ENCODE measurements at regions not wholly inside any gene's neighbourhood (a gene's known extent, or its start where the extent isn't known, plus 50 kb on each side); places are given as distances from the start of the nearest gene placed in this dataset.
"Not testable (repeated sequence)": the region's sequence is repeated elsewhere in the genome, so short reads cannot be mapped to it uniquely, and the experiment has no call there.

- no peak overlapping the region for H4K5ac ChIP-seq (ENCODE audit: low read length)
- no CpG with 5 or more reads among the region's 2 CpGs for WGBS (ENCODE audit: extremely low coverage, insufficient coverage, low lambda C conversion rate)
- H2BK120ac ChIP-seq (ENCODE audit: low read depth, low read length) = no peak overlapping the region
- no peak overlapping the region for H3K56ac ChIP-seq (ENCODE audit: low read length)
- no peak overlapping the region for H3K4ac ChIP-seq (ENCODE audit: low read depth, low read length)
- no peak overlapping the region for H3K9ac ChIP-seq (ENCODE audit: low read length)
- no peak overlapping the region for H3K4me3 ChIP-seq (ENCODE audit: low read length)
- DNase-seq = no peak
- no peak overlapping the region for H2AK5ac ChIP-seq (ENCODE audit: low read length)
- H3K27me3 ChIP-seq (ENCODE audit: insufficient read depth, low read length, poor library complexity) = no peaks in the 10 kb centered on the region
- H3K4me2 ChIP-seq (ENCODE audit: low read length) = no peak overlapping the region
- H2BK15ac ChIP-seq (replicated peaks; ENCODE audit: low read depth) = no peak overlapping the region
- H4K8ac ChIP-seq (ENCODE audit: low read depth, low read length) = no peak overlapping the region
- H2BK5ac ChIP-seq (ENCODE audit: low read length) = no peak overlapping the region
- H3K23ac ChIP-seq (ENCODE audit: low read length) = no peak overlapping the region
- no peak overlapping the region for H3K18ac ChIP-seq (ENCODE audit: low read length)
- no peak overlapping the region for H3K27ac ChIP-seq (ENCODE audit: low read depth, low read length)
- H3K79me2 ChIP-seq (ENCODE audit: control insufficient read depth, insufficient read depth, low read length) = no peaks in the 10 kb centered on the region
- H3K4me1 ChIP-seq (ENCODE audit: control insufficient read depth, low read depth, low read length) = no peaks in the 10 kb centered on the region
- no peaks in the 10 kb centered on the region for H3K79me1 ChIP-seq (ENCODE audit: low read length)
- H3K36me3 ChIP-seq (ENCODE audit: control insufficient read depth, insufficient read depth, low read length) = no peaks in the 10 kb centered on the region
These were observed 313.5 kb downstream of the ICE1 start for GRCh38 chr5:5736007-5736406.

DNA sequence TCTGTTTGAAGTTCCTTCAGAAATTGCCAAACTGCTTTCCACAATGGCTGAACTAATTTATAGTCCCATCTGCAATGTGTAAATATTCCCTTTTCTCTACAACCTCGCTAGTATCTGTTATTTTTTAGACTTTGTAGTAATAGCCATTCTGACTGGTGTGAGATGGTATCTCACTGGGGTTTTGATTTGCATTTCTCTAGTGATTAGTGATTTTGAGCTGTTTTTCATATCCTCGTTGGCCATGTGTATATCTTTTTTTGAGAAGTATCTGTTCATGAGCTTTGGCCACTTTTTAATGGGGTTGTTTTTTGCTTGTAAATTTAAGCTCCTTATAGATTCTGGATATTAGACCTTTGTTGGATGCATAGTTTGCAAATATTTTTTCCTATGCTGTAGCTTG lies 310.6 kb downstream of the ICE1 start:
- H2BK5ac ChIP-seq (ENCODE audit: low read length); H3K4me2 ChIP-seq (ENCODE audit: low read length); H4K8ac ChIP-seq (ENCODE audit: low read depth, low read length); H2AK5ac ChIP-seq (ENCODE audit: low read length); H3K4me3 ChIP-seq (ENCODE audit: low read length); H3K27ac ChIP-seq (ENCODE audit: low read depth, low read length); H3K56ac ChIP-seq (ENCODE audit: low read length); H3K4me1 ChIP-seq (ENCODE audit: control insufficient read depth, low read depth, low read length); H3K9ac ChIP-seq (ENCODE audit: low read length); H3K4ac ChIP-seq (ENCODE audit: low read depth, low read length); H2BK15ac ChIP-seq (replicated peaks; ENCODE audit: low read depth); DNase-seq; H4K5ac ChIP-seq (ENCODE audit: low read length); H3K27me3 ChIP-seq (ENCODE audit: insufficient read depth, low read length, poor library complexity); H3K36me3 ChIP-seq (ENCODE audit: control insufficient read depth, insufficient read depth, low read length); H3K18ac ChIP-seq (ENCODE audit: low read length); H3K23ac ChIP-seq (ENCODE audit: low read length); H2BK120ac ChIP-seq (ENCODE audit: low read depth, low read length); H3K79me1 ChIP-seq (ENCODE audit: low read length); H3K79me2 ChIP-seq (ENCODE audit: control insufficient read depth, insufficient read depth, low read length): not testable (repeated sequence)
- no CpG with 5 or more reads among the region's 2 CpGs for WGBS (ENCODE audit: extremely low coverage, insufficient coverage, low lambda C conversion rate)

- no peak overlapping the region for H2BK120ac ChIP-seq (ENCODE audit: low read depth, low read length)
- H3K4ac ChIP-seq (ENCODE audit: low read depth, low read length) = no peak overlapping the region
- H3K27ac ChIP-seq (ENCODE audit: low read depth, low read length) = no peak overlapping the region
- no peak overlapping the region for H3K23ac ChIP-seq (ENCODE audit: low read length)
- H2BK15ac ChIP-seq (replicated peaks; ENCODE audit: low read depth) = no peak overlapping the region
- H3K36me3 ChIP-seq (ENCODE audit: control insufficient read depth, insufficient read depth, low read length) = no peaks in the 10 kb centered on the region
- H3K9ac ChIP-seq (ENCODE audit: low read length) = no peak overlapping the region
- no CpG with 5 or more reads among the region's 6 CpGs for WGBS (ENCODE audit: extremely low coverage, insufficient coverage, low lambda C conversion rate)
- no peak overlapping the region for H3K4me3 ChIP-seq (ENCODE audit: low read length)
- H3K4me1 ChIP-seq (ENCODE audit: control insufficient read depth, low read depth, low read length) = no peaks in the 10 kb centered on the region
- H2BK5ac ChIP-seq (ENCODE audit: low read length) = no peak overlapping the region
- H3K56ac ChIP-seq (ENCODE audit: low read length) = no peak overlapping the region
- H3K79me2 ChIP-seq (ENCODE audit: control insufficient read depth, insufficient read depth, low read length) = no peaks in the 10 kb centered on the region
- no peak overlapping the region for H2AK5ac ChIP-seq (ENCODE audit: low read length)
- no peaks in the 10 kb centered on the region for H3K27me3 ChIP-seq (ENCODE audit: insufficient read depth, low read length, poor library complexity)
- no peak overlapping the region for H4K8ac ChIP-seq (ENCODE audit: low read depth, low read length)
- no peak overlapping the region for H4K5ac ChIP-seq (ENCODE audit: low read length)
- H3K4me2 ChIP-seq (ENCODE audit: low read length) = no peak overlapping the region
- DNase-seq = no peak
- no peaks in the 10 kb centered on the region for H3K79me1 ChIP-seq (ENCODE audit: low read length)
- H3K18ac ChIP-seq (ENCODE audit: low read length) = no peak overlapping the region
These were observed 303.9 kb downstream of the ICE1 start for GRCh38 chr5:5726401-5726800.

DNA sequence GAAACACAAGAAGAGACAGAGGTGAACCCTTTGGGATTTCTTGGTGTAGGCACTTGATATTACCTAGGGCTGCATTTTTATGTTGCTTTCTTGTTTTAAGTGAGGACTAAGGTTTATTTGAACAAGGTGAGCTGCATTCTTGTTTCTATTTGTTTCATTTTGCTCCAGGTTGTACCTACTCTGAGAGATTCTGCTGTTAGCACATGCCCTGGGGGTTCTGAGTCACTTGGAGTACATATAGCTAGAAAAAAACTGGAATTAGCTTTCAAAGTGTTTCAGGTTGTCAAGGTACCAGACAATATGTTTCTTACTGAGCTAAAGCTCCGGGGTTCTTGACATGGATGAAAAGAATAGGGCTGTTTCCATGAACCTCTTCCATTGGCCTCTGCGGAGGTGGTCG lies 299.4 kb downstream of the ICE1 start:
- Histone ChIP-seq H3K23ac (ENCODE audit: low read length) (no peak overlapping the region), H3K9ac (ENCODE audit: low read length) (no peak overlapping the region), H3K56ac (ENCODE audit: low read length) (no peak overlapping the region), H3K4me3 (ENCODE audit: low read length) (no peak overlapping the region), H3K18ac (ENCODE audit: low read length) (no peak overlapping the region), H2BK5ac (ENCODE audit: low read length) (no peak overlapping the region), H3K4ac (ENCODE audit: low read depth, low read length) (no peak overlapping the region), H4K8ac (ENCODE audit: low read depth, low read length) (no peak overlapping the region), H2AK5ac (ENCODE audit: low read length) (no peak overlapping the region), H3K79me1 (ENCODE audit: low read length) (no peaks in the 10 kb centered on the region), H3K4me1 (ENCODE audit: control insufficient read depth, low read depth, low read length) (no peaks in the 10 kb centered on the region), H4K5ac (ENCODE audit: low read length) (no peak overlapping the region), H3K27me3 (ENCODE audit: insufficient read depth, low read length, poor library complexity) (no peaks in the 10 kb centered on the region), H2BK120ac (ENCODE audit: low read depth, low read length) (no peak overlapping the region), H3K36me3 (ENCODE audit: control insufficient read depth, insufficient read depth, low read length) (no peaks in the 10 kb centered on the region), H3K27ac (ENCODE audit: low read depth, low read length) (no peak overlapping the region), H3K4me2 (ENCODE audit: low read length) (no peak overlapping the region), H2BK15ac (replicated peaks; ENCODE audit: low read depth) (no peak overlapping the region), H3K79me2 (ENCODE audit: control insufficient read depth, insufficient read depth, low read length) (no peaks in the 10 kb centered on the region)
- DNase-seq = no peak
- WGBS (ENCODE audit: extremely low coverage, insufficient coverage, low lambda C conversion rate) = no CpG with 5 or more reads among the region's 3 CpGs

- no peaks in the 10 kb centered on the region for H3K79me2 ChIP-seq (ENCODE audit: control insufficient read depth, insufficient read depth, low read length)
- no peak overlapping the region for H3K4ac ChIP-seq (ENCODE audit: low read depth, low read length)
- no peak for DNase-seq
- no peak overlapping the region for H2BK15ac ChIP-seq (replicated peaks; ENCODE audit: low read depth)
- no peaks in the 10 kb centered on the region for H3K4me1 ChIP-seq (ENCODE audit: control insufficient read depth, low read depth, low read length)
- H2BK120ac ChIP-seq (ENCODE audit: low read depth, low read length) = no peak overlapping the region
- no peaks in the 10 kb centered on the region for H3K36me3 ChIP-seq (ENCODE audit: control insufficient read depth, insufficient read depth, low read length)
- no peak overlapping the region for H2BK5ac ChIP-seq (ENCODE audit: low read length)
- H4K5ac ChIP-seq (ENCODE audit: low read length) = no peak overlapping the region
- no peak overlapping the region for H3K23ac ChIP-seq (ENCODE audit: low read length)
- no peak overlapping the region for H3K9ac ChIP-seq (ENCODE audit: low read length)
- H3K27ac ChIP-seq (ENCODE audit: low read depth, low read length) = no peak overlapping the region
- no peaks in the 10 kb centered on the region for H3K79me1 ChIP-seq (ENCODE audit: low read length)
- no peak overlapping the region for H3K4me2 ChIP-seq (ENCODE audit: low read length)
- H3K4me3 ChIP-seq (ENCODE audit: low read length) = no peak overlapping the region
- no peaks in the 10 kb centered on the region for H3K27me3 ChIP-seq (ENCODE audit: insufficient read depth, low read length, poor library complexity)
- no peak overlapping the region for H3K18ac ChIP-seq (ENCODE audit: low read length)
- H3K56ac ChIP-seq (ENCODE audit: low read length) = no peak overlapping the region
- H4K8ac ChIP-seq (ENCODE audit: low read depth, low read length) = no peak overlapping the region
- H2AK5ac ChIP-seq (ENCODE audit: low read length) = no peak overlapping the region
- no CpG with 5 or more reads among the region's 5 CpGs for WGBS (ENCODE audit: extremely low coverage, insufficient coverage, low lambda C conversion rate)
These were observed 296.8 kb downstream of the ICE1 start for GRCh38 chr5:5719292-5719691.

DNA sequence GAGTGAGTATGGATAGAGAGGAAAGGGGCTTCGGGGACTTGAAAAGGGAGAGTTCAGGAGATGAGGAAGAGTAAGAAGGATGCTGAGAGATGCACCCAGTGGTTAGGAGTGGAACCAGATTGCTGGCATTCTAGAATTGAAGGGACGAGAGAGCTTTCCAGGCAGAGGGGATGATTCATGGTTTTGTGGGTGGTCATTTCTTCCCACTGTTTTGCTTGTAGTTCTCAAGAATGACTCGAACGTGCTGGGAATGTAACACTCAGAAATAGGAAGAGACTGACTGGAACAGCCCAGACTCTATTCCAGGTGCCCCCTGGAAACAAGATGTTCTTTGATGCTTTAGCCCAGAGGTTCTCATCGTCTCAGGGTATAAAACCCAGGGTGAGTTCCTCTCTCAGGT lies 294.2 kb downstream of the ICE1 start:
- Histone ChIP-seq H3K79me2 (ENCODE audit: control insufficient read depth, insufficient read depth, low read length) (no peaks in the 10 kb centered on the region), H3K4me2 (ENCODE audit: low read length) (no peak overlapping the region), H3K23ac (ENCODE audit: low read length) (no peak overlapping the region), H3K56ac (ENCODE audit: low read length) (no peak overlapping the region), H2BK5ac (ENCODE audit: low read length) (no peak overlapping the region), H2AK5ac (ENCODE audit: low read length) (no peak overlapping the region), H3K4me3 (ENCODE audit: low read length) (no peak overlapping the region), H3K4ac (ENCODE audit: low read depth, low read length) (no peak overlapping the region), H3K79me1 (ENCODE audit: low read length) (no peaks in the 10 kb centered on the region), H2BK120ac (ENCODE audit: low read depth, low read length) (no peak overlapping the region), H3K27ac (ENCODE audit: low read depth, low read length) (no peak overlapping the region), H3K4me1 (ENCODE audit: control insufficient read depth, low read depth, low read length) (no peaks in the 10 kb centered on the region), H3K18ac (ENCODE audit: low read length) (no peak overlapping the region), H2BK15ac (replicated peaks; ENCODE audit: low read depth) (no peak overlapping the region), H3K36me3 (ENCODE audit: control insufficient read depth, insufficient read depth, low read length) (no peaks in the 10 kb centered on the region), H3K27me3 (ENCODE audit: insufficient read depth, low read length, poor library complexity) (no peaks in the 10 kb centered on the region), H3K9ac (ENCODE audit: low read length) (no peak overlapping the region), H4K5ac (ENCODE audit: low read length) (no peak overlapping the region), H4K8ac (ENCODE audit: low read depth, low read length) (no peak overlapping the region)
- peak; percentile 6 for DNase-seq
- WGBS (ENCODE audit: extremely low coverage, insufficient coverage, low lambda C conversion rate) = no CpG with 5 or more reads among the region's 5 CpGs

All from mesendoderm (in vitro differentiated cells).